ENCODE measurements at regions not wholly inside any gene's neighbourhood (a gene's known extent, or its start where the extent isn't known, plus 50 kb on each side); places are given as distances from the start of the nearest gene placed in this dataset.

GRCh38 chr2:57044931-57045635 lies 861.3 kb downstream of the CCDC85A start:
- TF ChIP-seq CTCF (IDR thresholded peaks at IDR 0.05; ENCODE audit: extremely low read depth in 1 of 2, insufficient read depth in 1 of 2, low read depth in 1 of 2, low read length in 2 of 2), result no peak
- no peak for TF ChIP-seq GATA2 (IDR thresholded peaks at IDR 0.05; ENCODE audit: insufficient read depth, insufficient read length, low read depth, low read length)
- no peak for TF ChIP-seq MAX (IDR thresholded peaks at IDR 0.05; ENCODE audit: insufficient read depth, insufficient read length)
- no peak for TF ChIP-seq JUN (IDR thresholded peaks at IDR 0.05; ENCODE audit: borderline replicate concordance, insufficient read depth, insufficient read length, low read depth)
- no peak for TF ChIP-seq POLR2A (IDR thresholded peaks at IDR 0.05; ENCODE audit: low read depth, low read length)
- no peak for TF ChIP-seq EZH2 (IDR thresholded peaks at IDR 0.05; ENCODE audit: borderline replicate concordance, low read depth, low read length, severe bottlenecking)
- TF ChIP-seq POLR2AphosphoS5 (IDR thresholded peaks at IDR 0.05; ENCODE audit: insufficient read depth, low read depth, low read length), result no peak
- no peak for TF ChIP-seq FOS (IDR thresholded peaks at IDR 0.05; ENCODE audit: borderline replicate concordance, insufficient read depth, low read length)
- TF ChIP-seq MYC (IDR thresholded peaks at IDR 0.05; ENCODE audit: low read depth, low read length), result no peak

Data from endothelial cell of umbilical vein (primary cell).